HEK293T (cell line): ENCODE measurements at regions not wholly inside any gene's neighbourhood (a gene's known extent, or its start where the extent isn't known, plus 50 kb on each side); places are given as distances from the start of the nearest gene placed in this dataset.

Experiments
- CTCF ChIA-PET: fragments of 350-600 bp; formaldehyde crosslinking; extraction: SDS; loops from one replicate; lab custom pipeline; 2021; ENCODE audit warnings: antibody characterized with exemption, inconsistent platforms; lab: Yijun Ruan, JAX
- POLR2A ChIA-PET: fragments of 350-600 bp; formaldehyde crosslinking; extraction: SDS; loops from one replicate; lab custom pipeline; 2020; ENCODE audit warnings: antibody characterized with exemption, inconsistent platforms; lab: Yijun Ruan, JAX
- DNase-seq: peaks from one replicate; pipeline ENCODE4 v3.0.0; 2012; ENCODE audit warnings: mixed read lengths; ENCODE audit errors: extremely low spot score
- ARNT ChIP-seq: fragments of 450-650 bp; IDR thresholded peaks from 2 replicates; pipeline ENCODE4 v1.6.1; 2017; ENCODE audit warnings: mild to moderate bottlenecking
- BHLHE40 ChIP-seq: fragments of 450-650 bp; IDR thresholded peaks from 2 replicates; pipeline ENCODE4 v1.6.1; 2016; ENCODE audit warnings: mild to moderate bottlenecking, moderate library complexity, borderline replicate concordance
- CTBP1 ChIP-seq: fragments of 450-650 bp; IDR thresholded peaks from 2 replicates; pipeline ENCODE4 v1.6.1; 2016; ENCODE audit warnings: borderline replicate concordance
- ELF4 ChIP-seq: fragments of 450-650 bp; IDR thresholded peaks from 2 replicates; pipeline ENCODE4 v1.6.1; 2017; ENCODE audit warnings: antibody characterized with exemption
- FOXA1 ChIP-seq: fragments of 450-650 bp; IDR thresholded peaks from 2 replicates; pipeline ENCODE4 v1.6.1; 2016; ENCODE audit warnings: mild to moderate bottlenecking
- FOXK2 ChIP-seq: fragments of 450-650 bp; IDR thresholded peaks from 2 replicates; pipeline ENCODE4 v1.6.1; 2016; ENCODE audit warnings: mild to moderate bottlenecking
- FOXM1 ChIP-seq: fragments of 450-650 bp; IDR thresholded peaks from 2 replicates; pipeline ENCODE4 v1.6.1; 2017; ENCODE audit warnings: mild to moderate bottlenecking, borderline replicate concordance
- HDGF ChIP-seq: fragments of 450-650 bp; IDR thresholded peaks from 2 replicates; pipeline ENCODE4 v1.6.1; 2017; ENCODE audit warnings: antibody characterized with exemption, borderline replicate concordance
- L3MBTL2 ChIP-seq: fragments of 450-650 bp; conservative IDR thresholded peaks from 2 replicates; pipeline ENCODE4 v1.6.1; 2016; ENCODE audit warnings: mild to moderate bottlenecking
- LEF1 ChIP-seq: fragments of 450-650 bp; IDR thresholded peaks from 2 replicates; pipeline ENCODE4 v1.6.1; 2017; ENCODE audit warnings: mild to moderate bottlenecking, borderline replicate concordance
- NFRKB ChIP-seq: fragments of 450-650 bp; IDR thresholded peaks from 2 replicates; pipeline ENCODE4 v1.6.1; 2016; ENCODE audit warnings: mild to moderate bottlenecking, moderate library complexity
- SP1 ChIP-seq: fragments of 450-650 bp; IDR thresholded peaks from 2 replicates; pipeline ENCODE4 v1.6.1; 2017
- SUZ12 ChIP-seq: fragments of 450-650 bp; IDR thresholded peaks from 2 replicates; pipeline ENCODE4 v1.6.1; 2016; ENCODE audit warnings: mild to moderate bottlenecking
- TARDBP ChIP-seq: fragments of 450-650 bp; IDR thresholded peaks from 2 replicates; pipeline ENCODE4 v1.6.1; 2016
- ZNF384 ChIP-seq: fragments of 450-650 bp; IDR thresholded peaks from 2 replicates; pipeline ENCODE4 v1.6.1; 2016
- TF ChIP-seq, protein P1 (sequence below): fragments of 450-650 bp; IDR thresholded peaks from 2 replicates; pipeline ENCODE4 v1.6.1; 2016

GRCh38 chr13:88674841-88675240, 1003.7 kb downstream of the SLITRK5 start:
- no peak for TF ChIP-seq ZNF384
- no peak for TF ChIP-seq SP1
- no peak for DNase-seq
- ChIA-PET POLR2A (no interaction called here), CTCF (no interaction called here)

DNA sequence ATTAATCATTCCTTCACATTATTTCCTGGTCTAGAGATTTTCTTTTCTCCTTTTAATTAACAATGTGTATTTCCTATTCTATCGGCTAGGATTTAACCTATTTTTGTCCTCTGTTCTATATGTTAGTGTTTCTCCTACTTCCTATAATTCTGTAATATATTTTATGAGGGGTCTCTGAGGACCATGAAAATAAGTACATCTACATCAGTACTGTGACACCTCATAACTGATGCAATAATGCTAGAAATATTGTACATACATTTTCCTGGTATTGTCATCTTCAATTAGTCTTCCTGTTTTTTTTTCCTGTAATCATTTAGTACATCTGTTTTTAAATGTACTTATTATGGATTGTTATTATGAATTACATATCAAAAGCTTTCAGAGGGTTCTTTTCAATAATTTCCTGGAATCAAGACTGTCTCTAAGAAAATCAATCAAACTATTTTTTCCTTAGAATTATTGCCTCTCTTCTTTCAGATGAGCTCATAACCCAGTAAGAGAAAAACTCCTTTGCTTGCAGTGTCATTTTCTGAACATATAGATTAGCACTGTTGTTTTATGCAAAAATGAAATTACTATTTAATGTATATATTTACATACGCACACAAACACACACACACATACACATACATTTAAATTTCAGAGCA, 1004.3 kb downstream of the SLITRK5 start:
- ChIA-PET POLR2A (no interaction called here), CTCF (no interaction called here)
- DNase-seq = no peak
- TF ChIP-seq ELF4 (no peak), HDGF (no peak), ZNF384 (no peak), FOXK2 (no peak), TARDBP (no peak), FOXM1 (no peak), FOXA1 (no peak)
- TF ChIP-seq, protein P1, sequence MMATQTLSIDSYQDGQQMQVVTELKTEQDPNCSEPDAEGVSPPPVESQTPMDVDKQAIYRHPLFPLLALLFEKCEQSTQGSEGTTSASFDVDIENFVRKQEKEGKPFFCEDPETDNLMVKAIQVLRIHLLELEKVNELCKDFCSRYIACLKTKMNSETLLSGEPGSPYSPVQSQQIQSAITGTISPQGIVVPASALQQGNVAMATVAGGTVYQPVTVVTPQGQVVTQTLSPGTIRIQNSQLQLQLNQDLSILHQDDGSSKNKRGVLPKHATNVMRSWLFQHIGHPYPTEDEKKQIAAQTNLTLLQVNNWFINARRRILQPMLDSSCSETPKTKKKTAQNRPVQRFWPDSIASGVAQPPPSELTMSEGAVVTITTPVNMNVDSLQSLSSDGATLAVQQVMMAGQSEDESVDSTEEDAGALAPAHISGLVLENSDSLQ = no peak

GRCh38 chr13:88676016-88676415, 1004.8 kb downstream of the SLITRK5 start:
- ChIA-PET CTCF (no interaction called here), POLR2A (no interaction called here)
- DNase-seq = no peak
- no peak for TF ChIP-seq FOXK2
- TF ChIP-seq FOXM1 = no peak
- no peak for TF ChIP-seq CTBP1
- no peak for TF ChIP-seq L3MBTL2
- TF ChIP-seq TARDBP = no peak
- no peak for TF ChIP-seq SP1

DNA sequence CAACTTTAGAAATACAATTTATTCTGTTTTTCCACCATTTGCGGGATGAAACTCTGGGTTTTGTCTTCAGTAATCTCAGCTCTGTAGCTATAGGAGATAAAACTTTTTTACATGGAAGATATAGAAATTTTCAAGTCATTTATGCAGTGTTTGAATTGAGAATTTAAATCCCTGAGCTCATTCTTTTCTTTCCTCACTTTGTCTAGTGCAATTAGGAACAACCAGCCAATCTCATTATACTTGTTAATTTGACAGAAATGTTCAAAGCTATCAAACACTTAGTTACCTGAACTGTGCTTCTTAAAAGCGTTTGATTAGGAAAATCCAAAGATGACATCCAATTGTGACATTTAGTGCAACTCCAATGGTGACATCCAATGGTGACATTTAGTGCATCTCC, 1014.3 kb downstream of the SLITRK5 start:
- DNase-seq = no peak
- ChIA-PET POLR2A (no interaction called here), CTCF (interaction anchor here (0.7 kb wide), 1 partner anchor 1011 kb away, joined by 3 read pairs; no protein-coding TSS in a partner anchor)
- no peak for TF ChIP-seq ELF4
- no peak for TF ChIP-seq TARDBP
- TF ChIP-seq SUZ12 = no peak
- no peak for TF ChIP-seq FOXM1
- no peak for TF ChIP-seq BHLHE40
- TF ChIP-seq SP1 = no peak
- TF ChIP-seq FOXA1 = no peak
- TF ChIP-seq CTBP1 = no peak
- TF ChIP-seq, protein P1 = no peak
- no peak for TF ChIP-seq L3MBTL2
- no peak for TF ChIP-seq ARNT
- TF ChIP-seq ZNF384 = no peak
- TF ChIP-seq FOXK2 = no peak
- no peak for TF ChIP-seq NFRKB
- no peak for TF ChIP-seq HDGF

DNA sequence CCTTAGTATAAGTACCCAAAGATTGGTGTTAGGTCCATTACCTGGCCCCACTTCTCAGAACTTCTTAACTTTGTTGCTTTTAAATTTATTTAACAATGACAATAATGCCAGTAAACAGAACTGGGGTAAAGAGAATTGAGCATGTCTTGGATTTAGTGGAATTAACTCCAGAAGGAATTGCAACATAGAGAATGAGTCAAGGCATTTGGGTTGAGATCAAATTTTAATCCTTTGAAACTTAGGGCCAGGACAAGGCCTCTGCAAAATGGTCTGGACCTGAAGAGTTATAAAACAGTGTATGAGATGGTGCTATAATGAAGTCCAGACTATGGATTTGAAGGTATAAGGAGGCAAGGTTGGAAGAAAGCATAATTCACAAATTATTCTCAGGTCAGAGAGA, 1030.4 kb downstream of the SLITRK5 start:
- TF ChIP-seq, protein P1 = no peak
- TF ChIP-seq FOXK2 (no peak), LEF1 (no peak), L3MBTL2 (no peak), TARDBP (no peak), BHLHE40 (no peak), CTBP1 (no peak), ELF4 (no peak), HDGF (no peak), SUZ12 (no peak), NFRKB (no peak), ZNF384 (no peak), SP1 (no peak), ARNT (no peak), FOXA1 (no peak), FOXM1 (no peak)
- ChIA-PET CTCF (no interaction called here), POLR2A (no interaction called here)
- DNase-seq = no peak

GRCh38 chr13:88704600-88705275, 1033.6 kb downstream of the SLITRK5 start:
- no peak for TF ChIP-seq TARDBP
- no peak for TF ChIP-seq L3MBTL2
- no peak for TF ChIP-seq ELF4
- no peak for TF ChIP-seq CTBP1
- no peak for TF ChIP-seq LEF1
- no peak for TF ChIP-seq BHLHE40
- TF ChIP-seq, protein P1 = no peak
- no peak for TF ChIP-seq SP1
- no peak for TF ChIP-seq ZNF384
- TF ChIP-seq NFRKB = no peak
- no peak for TF ChIP-seq FOXA1
- TF ChIP-seq HDGF = no peak
- no peak for TF ChIP-seq FOXM1
- no peak for TF ChIP-seq ARNT
- no peak for TF ChIP-seq FOXK2
- no peak for TF ChIP-seq SUZ12
- peak; percentile 17 for DNase-seq
- ChIA-PET POLR2A (no interaction called here), CTCF (no interaction called here)
